HepG2 (cell line): ENCODE measurements at regions not wholly inside any gene's neighbourhood (a gene's known extent, or its start where the extent isn't known, plus 50 kb on each side); places are given as distances from the start of the nearest gene placed in this dataset.

Experiments
- ATAC-seq: fragments of 200-7000 bp; cut with Tn5 transposase; 3 replicates; pipeline ENCODE4 v1.9.1; 2020; ENCODE audit warnings: mild to moderate bottlenecking, moderate library complexity
- BruUV-seq: library from RNA; stranded (reverse); fragments of 400-500 nt; replicated peaks from 2 replicates; lab custom pipeline; 2021; lab: Mats Ljungman, UMichigan
- CTCF ChIA-PET: fragments of 300-600 bp; formaldehyde crosslinking; extraction: SDS; loops from one replicate; lab custom pipeline; 2021; ENCODE audit warnings: low total read pairs, inconsistent platforms, low intra/inter-chr PET ratio; lab: Yijun Ruan, JAX
- POLR2A ChIA-PET: fragments of 350-600 bp; sonication (Branson Sonifier 250); formaldehyde crosslinking; loops from one replicate; lab custom pipeline; 2020; ENCODE audit warnings: antibody characterized with exemption, inconsistent platforms; lab: Yijun Ruan, JAX
- DNase-seq: peaks from one replicate; pipeline ENCODE4 v3.0.0-alpha.2; 2015; ENCODE audit warnings: low spot score
- FAIRE-seq: peaks from 3 replicates; lab custom pipeline; 2011; peaks lifted over from hg19 to GRCh38; lab: Jason Lieb, UNC
- H2AFZ ChIP-seq: one replicate; pipeline ENCODE4 v1.6.1; 2011; ENCODE audit warnings: low read length, inconsistent platforms
- H3K27ac ChIP-seq: fragments of 300-600 bp; 3 replicates; pipeline ENCODE4 v1.8.0; 2011; ENCODE audit warnings: mixed run types, mild to moderate bottlenecking, mixed read lengths, low read length, inconsistent platforms; ENCODE audit not compliant: insufficient read depth; ENCODE audit errors: extremely low read length
- H3K27me3 ChIP-seq, 2 experiments: fragments of 200-600 bp in 1 of 2; 2 replicates in 1 of 2; 3 replicates in 1 of 2; pipeline versions ENCODE4 v1.6.0 to v1.8.0; 2011; ENCODE audit warnings: low read length in 2 of 2, mild to moderate bottlenecking in 2 of 2, moderate library complexity in 2 of 2, inconsistent platforms in 1 of 2; ENCODE audit not compliant: insufficient read depth in 2 of 2, control insufficient read depth in 1 of 2
- H3K36me3 ChIP-seq, 2 experiments: fragments of 200-600 bp in 1 of 2; replicated peaks in 1 of 2; 2 replicates in 1 of 2; 3 replicates in 1 of 2; pipeline versions ENCODE4 v1.5.1 to v1.8.0; 2011; ENCODE audit warnings: low read length in 2 of 2, inconsistent platforms in 1 of 2; ENCODE audit not compliant: insufficient read depth in 2 of 2, control insufficient read depth in 1 of 2
- H3K4me1 ChIP-seq: 2 replicates; pipeline ENCODE4 v1.5.1; 2012; ENCODE audit warnings: low read length, inconsistent platforms; ENCODE audit not compliant: insufficient read depth
- H3K4me2 ChIP-seq: 2 replicates; pipeline ENCODE4 v1.6.0; 2011; ENCODE audit warnings: low read depth, low read length, inconsistent platforms
- H3K4me3 ChIP-seq, 3 experiments: fragments of 200-600 bp in 1 of 3; sonication (generic), shearing (Covaris generic) in 1 of 3; replicated peaks in 1 of 3; 2 replicates each; pipeline ENCODE4 v1.5.1; 2011 to 2016; ENCODE audit warnings: low read length in 3 of 3, inconsistent platforms in 2 of 3, low read depth in 2 of 3, mild to moderate bottlenecking in 2 of 3, control low read depth in 1 of 3, mixed read lengths in 1 of 3; ENCODE audit not compliant: insufficient read depth in 1 of 3
- H3K79me2 ChIP-seq: one replicate; pipeline ENCODE4 v1.6.1; 2011; ENCODE audit warnings: low read length, inconsistent platforms; ENCODE audit not compliant: insufficient read depth
- H3K9ac ChIP-seq: 2 replicates; pipeline ENCODE4 v1.6.0; 2011; ENCODE audit warnings: mild to moderate bottlenecking, low read depth, low read length, inconsistent platforms; ENCODE audit not compliant: insufficient read depth
- H3K9me3 ChIP-seq: 2 replicates; pipeline ENCODE4 v1.5.1; 2012; ENCODE audit warnings: mild to moderate bottlenecking, low read length
- H4K20me1 ChIP-seq: 2 replicates; pipeline ENCODE4 v1.6.0; 2011; ENCODE audit warnings: inconsistent platforms, mild to moderate bottlenecking, low read length, moderate library complexity; ENCODE audit not compliant: insufficient read depth
- GTF2F1 ChIP-seq: fragments of 150-350 bp; IDR thresholded peaks from 2 replicates; pipeline ENCODE4 v1.6.1; 2014; ENCODE audit warnings: low read length
- KDM5B ChIP-seq: sonication (generic); formaldehyde crosslinking; IDR thresholded peaks from 2 replicates; pipeline ENCODE4 v1.4.0; 2020; ENCODE audit warnings: missing genetic modification reagents, mild to moderate bottlenecking, borderline replicate concordance
- MLX ChIP-seq: IDR thresholded peaks from 2 replicates; pipeline ENCODE4 v1.6.1; 2016
- MZF1 ChIP-seq: sonication (generic); formaldehyde crosslinking; IDR thresholded peaks from 2 replicates; pipeline ENCODE4 v1.8.1; 2023; ENCODE audit warnings: mild to moderate bottlenecking, missing genetic modification reagents, borderline replicate concordance
- NPAS2 ChIP-seq: sonication (generic); formaldehyde crosslinking; IDR thresholded peaks from 2 replicates; pipeline ENCODE4 v1.8.0; 2022; ENCODE audit warnings: mild to moderate bottlenecking, missing genetic modification reagents, borderline replicate concordance
- RAD51 ChIP-seq: fragments of 450-650 bp; IDR thresholded peaks from 2 replicates; pipeline ENCODE4 v1.6.1; 2016; ENCODE audit warnings: borderline replicate concordance
- SCMH1 ChIP-seq: sonication (generic); formaldehyde crosslinking; IDR thresholded peaks from 2 replicates; pipeline ENCODE4 v1.9.0; 2021; ENCODE audit warnings: missing genetic modification reagents, mild to moderate bottlenecking, borderline replicate concordance
- SMC3 ChIP-seq: IDR thresholded peaks from 2 replicates; pipeline ENCODE4 v1.6.1; 2011; ENCODE audit warnings: low read length, improper control_type of control experiment
- SSRP1 ChIP-seq: IDR thresholded peaks from 2 replicates; pipeline ENCODE4 v1.6.1; 2016; ENCODE audit warnings: control low read depth
- USF2 ChIP-seq, 2 experiments: sonication (generic) in 1 of 2; formaldehyde crosslinking in 1 of 2; IDR thresholded peaks; 2 replicates each; pipeline versions ENCODE4 v1.5.1 to v1.6.1; 2011 to 2020; ENCODE audit warnings: borderline replicate concordance in 1 of 2, low read depth in 1 of 2, low read length in 1 of 2, mild to moderate bottlenecking in 1 of 2, missing genetic modification reagents in 1 of 2, moderate library complexity in 1 of 2
- YEATS4 ChIP-seq: sonication (generic); formaldehyde crosslinking; IDR thresholded peaks from 2 replicates; pipeline ENCODE4 v1.4.0; 2020; ENCODE audit warnings: missing genetic modification reagents, borderline replicate concordance
- ZBTB33 ChIP-seq: sonication (generic); formaldehyde crosslinking; IDR thresholded peaks from 2 replicates; pipeline ENCODE4 v1.4.0; 2020; ENCODE audit warnings: missing genetic modification reagents
- ZNF138 ChIP-seq: sonication (generic); formaldehyde crosslinking; IDR thresholded peaks from 2 replicates; pipeline ENCODE4 v1.5.0; 2020; ENCODE audit warnings: mild to moderate bottlenecking, low read depth, missing genetic modification reagents
- ZNF335 ChIP-seq: sonication (generic); formaldehyde crosslinking; IDR thresholded peaks from 2 replicates; pipeline ENCODE4 v1.4.0; 2020; ENCODE audit warnings: missing genetic modification reagents
- ZNF501 ChIP-seq: sonication (generic); formaldehyde crosslinking; IDR thresholded peaks from 2 replicates; pipeline ENCODE4 v1.5.1; 2020; ENCODE audit warnings: mild to moderate bottlenecking, moderate library complexity, missing genetic modification reagents
- ZNF607 ChIP-seq: sonication (generic); formaldehyde crosslinking; IDR thresholded peaks from 2 replicates; pipeline ENCODE4 v1.5.1; 2020; ENCODE audit warnings: missing genetic modification reagents, mild to moderate bottlenecking, borderline replicate concordance
- ZNF83 ChIP-seq: sonication (generic); formaldehyde crosslinking; IDR thresholded peaks from 2 replicates; pipeline ENCODE4 v1.4.0; 2020; ENCODE audit warnings: missing genetic modification reagents, mild to moderate bottlenecking, borderline replicate concordance
- ZSCAN31 ChIP-seq: sonication (generic); formaldehyde crosslinking; IDR thresholded peaks from 2 replicates; pipeline ENCODE4 v1.5.0; 2020; ENCODE audit warnings: low read depth, mild to moderate bottlenecking, missing genetic modification reagents
- WGBS: methylation state at CpG from one replicate; pipeline ENCODE4 v1.1.6; 2017; ENCODE audit warnings: low lambda C conversion rate; 5-methylcytosine and 5-hydroxymethylcytosine counted together
- in situ Hi-C: cut with HindIII; loops from 2 replicates; pipeline ENCODE4 v1.10.0; 2017; ENCODE audit warnings: low pct_unique_long_range_greater_than_20kb; ENCODE audit not compliant: extremely low pct_ligation_motif_present
- intact Hi-C: fragments of 100-400 bp; cut with micrococcal nuclease; formaldehyde crosslinking; loops from one replicate; pipeline ENCODE4 v1.10.0; 2022; ENCODE audit not compliant: unreplicated experiment

- CTCF ChIA-PET: no interaction called here
- Histone ChIP-seq H3K4me1 (no peaks in the 10 kb centered on the region), H3K4me3 (no peak overlapping the region), H3K27me3 (peaks cover 0 to 37% of the 10 kb centered on the region in 2 experiments; a peak in 4 of 5 replicates), H3K36me3 (no peaks in the 10 kb centered on the region), H3K27ac (no peak overlapping the region), H4K20me1 (no peaks in the 10 kb centered on the region), H3K4me2 (no peak overlapping the region), H3K9me3 (no peaks in the 10 kb centered on the region), H3K9ac (no peak overlapping the region), H3K79me2 (no peaks in the 10 kb centered on the region), H2AFZ (no peak overlapping the region)
- TF ChIP-seq ZNF83 (CRISPR knock-in tag) (no peak), ZSCAN31 (no peak), MLX (no peak), USF2 (IDR thresholded peaks at IDR 0.05; ENCODE audit: low read depth, low read length) (no peak), USF2 (CRISPR knock-in tag; IDR thresholded peaks at IDR 0.05; ENCODE audit: borderline replicate concordance) (no peak), RAD51 (no peak), ZNF335 (CRISPR knock-in tag) (no peak), ZNF501 (CRISPR knock-in tag) (no peak), SMC3 (no peak), KDM5B (no peak), SCMH1 (CRISPR knock-in tag) (no peak), MZF1 (no peak), ZNF607 (no peak), ZNF138 (CRISPR knock-in tag) (no peak), ZBTB33 (CRISPR knock-in tag) (no peak), NPAS2 (CRISPR knock-in tag) (no peak), GTF2F1 (no peak), SSRP1 (CRISPR knock-in tag) (no peak), YEATS4 (no peak)
- no TSS peak for BruUV-seq
- POLR2A ChIA-PET: no interaction called here
- 14% methylated on average over 9 of the region's 9 CpGs for WGBS
- no peak for FAIRE-seq
- in situ Hi-C loops (no loop called here), intact Hi-C loops (no loop called here)
- DNase-seq: no peak
- ATAC-seq: no peak
Observed at GRCh38 chr2:105553538-105554196, 154.8 kb upstream of the FHL2 start.
